Breast epithelium (tissue), 4 donors: ENCODE measurements at regions not wholly inside any gene's neighbourhood (a gene's known extent, or its start where the extent isn't known, plus 50 kb on each side); places are given as distances from the start of the nearest gene placed in this dataset.

Experiments
- DNase-seq, 2 donors: peaks; one replicate each; pipeline ENCODE4 v3.0.0-alpha.2; 2019; ENCODE audit warnings: low spot score in 2 of 2
- H3K27ac ChIP-seq, 2 donors: fragments of 200-600 bp; sonication (generic) in 1 of 2; one replicate each; pipeline ENCODE4 v1.5.1; 2016 to 2019; ENCODE audit warnings: mild to moderate bottlenecking in 1 of 2
- H3K27me3 ChIP-seq, 2 donors: fragments of 200-600 bp; sonication (generic) in 1 of 2; one replicate each; pipeline versions ENCODE4 v1.5.1 to v1.6.0; 2017 to 2019; ENCODE audit warnings: control low read depth in 1 of 2, mild to moderate bottlenecking in 1 of 2
- H3K36me3 ChIP-seq: fragments of 200-600 bp; one replicate; pipeline ENCODE4 v1.5.1; 2019
- H3K4me1 ChIP-seq, 2 donors: fragments of 200-600 bp; sonication (generic); one replicate each; pipeline ENCODE4 v1.5.1; 2016 to 2019; ENCODE audit warnings: control low read depth in 1 of 2
- H3K4me3 ChIP-seq, 3 donors: fragments of 200-600 bp; sonication (generic); 1 replicate in 2 of 3; 2 replicates in 1 of 3; pipeline ENCODE4 v1.5.1; 2016 to 2019; ENCODE audit warnings: mild to moderate bottlenecking in 3 of 3, moderate library complexity in 2 of 3
- H3K9me3 ChIP-seq, 2 donors: fragments of 200-600 bp; sonication (generic) in 1 of 2; one replicate each; pipeline ENCODE4 v1.5.1; 2016 to 2019; ENCODE audit warnings: control low read depth in 1 of 2
- POLR2A ChIP-seq: fragments of 450-650 bp; IDR thresholded peaks from one replicate; pipeline ENCODE4 v1.6.1; 2016; ENCODE audit warnings: antibody characterized with exemption, mild to moderate bottlenecking, moderate library complexity
- POLR2AphosphoS5 ChIP-seq, 3 donors: sonication (generic); formaldehyde crosslinking; IDR thresholded peaks; one replicate each; pipeline ENCODE4 v1.6.1; 2017; ENCODE audit warnings: antibody characterized with exemption in 3 of 3
- intact Hi-C: fragments of 100-400 bp; cut with DNase I; formaldehyde crosslinking; loops from one replicate; pipeline ENCODE4 v1.15.1; 2023; ENCODE audit warnings: low total_unique reads
- TF ChIP-seq, protein P1 (sequence below), 3 donors: fragments of 450-650 bp; IDR thresholded peaks; one replicate each; pipeline ENCODE4 v1.5.1; 2016 to 2017; ENCODE audit warnings: antibody characterized with exemption in 3 of 3, mild to moderate bottlenecking in 3 of 3, moderate library complexity in 3 of 3

DNA sequence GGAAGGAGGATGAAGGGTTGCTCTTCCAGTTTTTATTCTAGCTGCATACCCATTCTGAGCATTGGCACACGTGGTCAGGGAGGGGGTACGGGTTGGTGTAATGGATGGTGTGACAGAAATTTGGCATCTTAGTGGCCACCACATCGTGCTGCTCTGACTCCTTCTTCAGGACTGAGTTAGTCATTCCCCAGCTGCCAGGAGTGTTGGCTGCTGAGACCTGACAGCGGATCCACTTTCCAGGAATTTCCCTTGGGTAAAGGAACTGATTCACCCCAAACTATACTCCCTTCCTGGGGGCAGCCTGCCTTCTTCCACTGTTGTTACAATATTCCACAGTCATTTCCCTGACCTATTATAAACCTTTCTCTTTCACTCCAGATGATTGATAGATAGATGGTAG is 595.5 kb upstream of the KLHL1 start:
- Histone ChIP-seq H3K27ac (no peak overlapping the region), H3K4me1 (no peaks in the 10 kb centered on the region), H3K9me3 (no peaks in the 10 kb centered on the region), H3K36me3 (no peaks in the 10 kb centered on the region), H3K4me3 (no peak overlapping the region), H3K27me3 (no peaks in the 10 kb centered on the region)
- intact Hi-C loops: no loop called here
- DNase-seq: no peak
- no peak for TF ChIP-seq POLR2A
- no peak for TF ChIP-seq POLR2AphosphoS5 (IDR thresholded peaks at IDR 0.05)

DNA sequence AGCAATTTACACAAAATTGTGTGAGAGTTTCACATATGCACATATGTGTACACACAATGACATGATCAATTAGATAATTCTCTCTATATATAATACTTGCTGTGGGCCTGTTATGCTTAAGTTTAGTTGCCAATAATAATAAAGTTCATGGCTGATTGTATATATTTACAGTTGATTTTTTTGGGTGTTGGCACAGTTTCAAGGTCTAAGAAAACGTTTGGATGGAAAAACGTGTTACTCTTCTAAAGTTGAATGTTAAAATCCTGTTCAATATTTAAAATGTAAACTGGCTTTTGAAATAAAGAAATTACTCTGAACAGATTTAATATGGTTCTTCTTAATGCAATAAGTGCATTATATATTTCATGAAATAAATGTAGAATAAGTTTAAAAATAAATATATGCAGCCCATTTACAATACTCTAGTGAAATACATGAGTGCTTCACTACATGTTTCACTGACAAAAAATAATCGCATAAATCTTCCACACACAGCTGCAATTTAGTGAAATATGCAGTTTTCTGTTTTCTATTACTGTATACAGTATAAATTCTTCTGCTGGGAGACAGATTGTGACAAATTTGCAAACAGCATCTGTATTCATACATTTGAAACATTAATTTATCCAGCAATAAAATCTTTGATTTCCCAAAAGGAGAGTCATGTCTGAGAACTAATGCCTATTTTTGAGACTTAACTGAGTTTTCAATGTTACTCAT is 586.9 kb upstream of the KLHL1 start:
- Histone ChIP-seq H3K27me3 (no peaks in the 10 kb centered on the region), H3K27ac (no peak overlapping the region), H3K4me3 (no peak overlapping the region), H3K36me3 (no peaks in the 10 kb centered on the region), H3K9me3 (no peaks in the 10 kb centered on the region), H3K4me1 (no peaks in the 10 kb centered on the region)
- TF ChIP-seq POLR2A (no peak), POLR2AphosphoS5 (IDR thresholded peaks at IDR 0.05) (no peak)
- TF ChIP-seq, protein P1, sequence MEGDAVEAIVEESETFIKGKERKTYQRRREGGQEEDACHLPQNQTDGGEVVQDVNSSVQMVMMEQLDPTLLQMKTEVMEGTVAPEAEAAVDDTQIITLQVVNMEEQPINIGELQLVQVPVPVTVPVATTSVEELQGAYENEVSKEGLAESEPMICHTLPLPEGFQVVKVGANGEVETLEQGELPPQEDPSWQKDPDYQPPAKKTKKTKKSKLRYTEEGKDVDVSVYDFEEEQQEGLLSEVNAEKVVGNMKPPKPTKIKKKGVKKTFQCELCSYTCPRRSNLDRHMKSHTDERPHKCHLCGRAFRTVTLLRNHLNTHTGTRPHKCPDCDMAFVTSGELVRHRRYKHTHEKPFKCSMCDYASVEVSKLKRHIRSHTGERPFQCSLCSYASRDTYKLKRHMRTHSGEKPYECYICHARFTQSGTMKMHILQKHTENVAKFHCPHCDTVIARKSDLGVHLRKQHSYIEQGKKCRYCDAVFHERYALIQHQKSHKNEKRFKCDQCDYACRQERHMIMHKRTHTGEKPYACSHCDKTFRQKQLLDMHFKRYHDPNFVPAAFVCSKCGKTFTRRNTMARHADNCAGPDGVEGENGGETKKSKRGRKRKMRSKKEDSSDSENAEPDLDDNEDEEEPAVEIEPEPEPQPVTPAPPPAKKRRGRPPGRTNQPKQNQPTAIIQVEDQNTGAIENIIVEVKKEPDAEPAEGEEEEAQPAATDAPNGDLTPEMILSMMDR (IDR thresholded peaks at IDR 0.05): no peak
- intact Hi-C loops: no loop called here
- no peak for DNase-seq

DNA sequence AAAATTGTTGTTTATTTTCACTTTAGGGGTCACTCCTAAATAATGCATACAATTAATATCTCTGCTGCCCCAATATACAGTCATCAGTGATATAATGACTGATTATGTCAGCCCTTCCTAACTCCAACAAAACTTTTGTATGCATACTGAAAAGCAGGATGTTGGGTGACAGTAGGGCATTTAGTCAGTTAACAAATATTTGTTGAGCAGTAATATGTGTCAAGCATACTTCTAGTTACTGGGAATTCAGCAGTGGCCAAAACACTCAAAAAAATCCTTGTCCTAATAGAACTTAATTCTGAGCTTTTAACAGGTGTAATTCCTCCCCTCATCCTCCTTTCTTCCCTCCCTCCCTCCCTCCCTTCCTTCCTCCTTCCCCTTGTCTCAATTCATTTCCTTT is 560.7 kb upstream of the KLHL1 start:
- H3K4me1 ChIP-seq: no peaks in the 10 kb centered on the region
- H3K36me3 ChIP-seq: no peaks in the 10 kb centered on the region
- H3K27ac ChIP-seq: no peak overlapping the region
- DNase-seq: no peak
- TF ChIP-seq POLR2A: no peak
- TF ChIP-seq, protein P1 (IDR thresholded peaks at IDR 0.05): no peak
- no peak for TF ChIP-seq POLR2AphosphoS5 (IDR thresholded peaks at IDR 0.05)
- H3K4me3 ChIP-seq: no peak overlapping the region
- intact Hi-C loops: no loop called here
- no peaks in the 10 kb centered on the region for H3K9me3 ChIP-seq
- no peaks in the 10 kb centered on the region for H3K27me3 ChIP-seq

DNA sequence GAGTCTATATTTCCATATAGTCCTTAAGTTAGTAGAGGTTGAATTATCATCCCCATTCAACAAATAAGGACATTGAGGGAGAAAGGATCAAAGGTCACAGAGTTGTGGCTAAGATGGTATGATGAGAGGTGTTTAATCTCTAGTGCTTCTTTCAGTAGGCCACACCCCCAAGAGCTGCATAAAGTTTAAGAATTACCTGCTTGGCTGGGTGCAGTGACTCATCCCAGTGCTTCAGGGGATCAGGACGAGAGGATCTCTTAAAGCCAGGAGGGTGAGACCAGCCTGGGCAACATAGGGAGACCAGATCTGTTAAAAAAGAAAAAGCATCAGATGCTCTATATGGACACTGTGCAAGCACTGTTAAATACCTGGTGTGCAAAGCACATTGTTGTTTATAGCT is 560.0 kb upstream of the KLHL1 start:
- DNase-seq: no peak

DNA sequence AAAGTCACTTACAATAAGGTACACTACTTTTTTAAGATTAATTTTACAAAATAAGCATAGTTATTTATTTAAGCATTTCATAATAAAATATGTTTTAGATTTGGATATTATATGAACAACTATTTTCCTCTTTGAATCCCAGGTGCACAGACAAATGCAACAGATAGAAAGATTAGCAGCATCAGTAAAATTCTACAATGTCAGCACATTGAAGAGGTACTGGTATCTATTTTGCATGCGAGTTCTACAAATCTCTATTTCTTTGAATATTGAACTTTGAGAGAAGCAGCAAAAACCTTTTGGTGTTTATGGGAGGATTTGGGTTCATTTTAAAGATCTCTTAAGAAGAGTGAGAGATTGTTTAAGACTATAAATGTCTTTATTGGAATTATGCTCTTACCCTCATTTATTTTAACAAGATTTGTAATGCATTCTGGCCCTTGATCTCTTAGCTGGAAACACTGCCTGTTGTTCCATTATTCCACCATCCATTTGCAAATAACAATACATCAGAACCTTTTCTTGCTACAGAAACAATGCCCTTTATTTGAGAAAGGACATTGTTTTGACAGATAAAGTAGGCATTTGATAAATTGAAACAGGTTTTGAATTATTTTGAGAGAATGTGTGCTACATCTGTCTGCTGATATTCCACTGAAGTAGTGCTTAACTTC is 558.8 kb upstream of the KLHL1 start:
- no peak for DNase-seq
- Histone ChIP-seq H3K4me3 (no peak overlapping the region), H3K9me3 (no peaks in the 10 kb centered on the region), H3K4me1 (no peaks in the 10 kb centered on the region), H3K27me3 (no peaks in the 10 kb centered on the region), H3K27ac (no peak overlapping the region), H3K36me3 (no peaks in the 10 kb centered on the region)
- intact Hi-C loops: no loop called here
- TF ChIP-seq POLR2A: no peak
- TF ChIP-seq, protein P1 (IDR thresholded peaks at IDR 0.05): no peak

More for the DNA sequence above, 560.0 kb upstream of the KLHL1 start:
- no peak for TF ChIP-seq POLR2A
- TF ChIP-seq, protein P1 (IDR thresholded peaks at IDR 0.05): no peak
- no peaks in the 10 kb centered on the region for H3K27me3 ChIP-seq
- H3K27ac ChIP-seq: no peak overlapping the region
- H3K4me3 ChIP-seq: no peak overlapping the region
- H3K36me3 ChIP-seq: no peaks in the 10 kb centered on the region
- intact Hi-C loops: no loop called here
- H3K9me3 ChIP-seq: no peaks in the 10 kb centered on the region
- H3K4me1 ChIP-seq: no peaks in the 10 kb centered on the region
